WTC11 (cell line): ENCODE measurements at regions not wholly inside any gene's neighbourhood (a gene's known extent, or its start where the extent isn't known, plus 50 kb on each side); places are given as distances from the start of the nearest gene placed in this dataset.

Experiments used
- ATAC-seq: fragments of 200-7000 bp; cut with Tn5 transposase; 2 replicates; pipeline ENCODE4 v1.10.0; 2021; ENCODE audit warnings: mild to moderate bottlenecking, moderate library complexity
- CTCF ChIA-PET: fragments of 300-600 bp; sonication (Branson Sonifier 250); formaldehyde crosslinking; loops from one replicate; lab custom pipeline; 2021; ENCODE audit warnings: antibody characterized with exemption; lab: Charles Lee
- POLR2A ChIA-PET: fragments of 350-600 bp; sonication (Branson Sonifier 250); formaldehyde crosslinking; loops from one replicate; lab custom pipeline; 2021; ENCODE audit warnings: antibody characterized with exemption; lab: Charles Lee
- DNase-seq: peaks from one replicate; pipeline ENCODE4 v3.0.0; 2021; ENCODE audit warnings: low spot score
- H3K27ac Mint-ChIP-seq: 2 replicates; pipeline ENCODE4 v1.8.0; 2021; ENCODE audit warnings: mixed read lengths
- H3K27me3 Mint-ChIP-seq: 2 replicates; pipeline ENCODE4 v1.8.0; 2021; ENCODE audit warnings: low read depth, mild to moderate bottlenecking, moderate library complexity, mixed read lengths
- H3K36me3 Mint-ChIP-seq: 2 replicates; pipeline ENCODE4 v1.8.0; 2021; ENCODE audit warnings: mixed read lengths
- H3K4me1 Mint-ChIP-seq: 2 replicates; pipeline ENCODE4 v1.8.0; 2022; ENCODE audit warnings: mixed read lengths
- H3K4me3 Mint-ChIP-seq: 2 replicates; pipeline ENCODE4 v1.8.0; 2021; ENCODE audit warnings: mild to moderate bottlenecking, moderate library complexity, mixed read lengths
- H3K9me3 Mint-ChIP-seq: 2 replicates; pipeline ENCODE4 v1.8.0; 2021; ENCODE audit warnings: mixed read lengths
- CBFB ChIP-seq: sonication (generic); formaldehyde crosslinking; IDR thresholded peaks from 2 replicates; pipeline ENCODE4 v1.8.1; 2022; ENCODE audit warnings: mild to moderate bottlenecking, low read depth, missing genetic modification reagents
- EMX1 ChIP-seq: fragments of 250-450 bp; sonication (Bioruptor Pico); IDR thresholded peaks from 2 replicates; pipeline ENCODE4 v1.8.0; 2021; ENCODE audit warnings: mild to moderate bottlenecking
- ESRRA ChIP-seq: sonication (generic); formaldehyde crosslinking; IDR thresholded peaks from 2 replicates; pipeline ENCODE4 v1.8.1; 2022; ENCODE audit warnings: mild to moderate bottlenecking, missing genetic modification reagents, borderline replicate concordance
- FOXJ3 ChIP-seq: sonication (generic); formaldehyde crosslinking; IDR thresholded peaks from 2 replicates; pipeline ENCODE4 v1.9.0; 2021; ENCODE audit warnings: missing genetic modification reagents, mild to moderate bottlenecking, borderline replicate concordance
- GRHL2 ChIP-seq: fragments of 250-450 bp; sonication (Bioruptor Pico); IDR thresholded peaks from 2 replicates; pipeline ENCODE4 v1.8.0; 2022; ENCODE audit warnings: mild to moderate bottlenecking, moderate library complexity; ENCODE audit not compliant: insufficient replicate concordance, severe bottlenecking
- GTF2I ChIP-seq: fragments of 250-450 bp; sonication (Bioruptor Pico); conservative IDR thresholded peaks from 2 replicates; pipeline ENCODE4 v1.4.0; 2021; ENCODE audit warnings: mild to moderate bottlenecking
- JAZF1 ChIP-seq: fragments of 250-450 bp; sonication (Bioruptor Pico); IDR thresholded peaks from 2 replicates; pipeline ENCODE4 v1.9.0; 2021; ENCODE audit warnings: moderate library complexity, mild to moderate bottlenecking, inconsistent platforms
- JUN ChIP-seq: sonication (generic); formaldehyde crosslinking; IDR thresholded peaks from 2 replicates; pipeline ENCODE4 v1.8.0; 2023; ENCODE audit warnings: mild to moderate bottlenecking, missing genetic modification reagents
- RELA ChIP-seq: sonication (generic); formaldehyde crosslinking; IDR thresholded peaks from 2 replicates; pipeline ENCODE4 v1.8.1; 2022; ENCODE audit warnings: missing genetic modification reagents, mild to moderate bottlenecking, borderline replicate concordance
- SMAD4 ChIP-seq: sonication (generic); formaldehyde crosslinking; IDR thresholded peaks from 2 replicates; pipeline ENCODE4 v1.8.0; 2022; ENCODE audit warnings: mild to moderate bottlenecking, missing genetic modification reagents
- TP53 ChIP-seq: sonication (generic); formaldehyde crosslinking; IDR thresholded peaks from 2 replicates; pipeline ENCODE4 v1.8.1; 2023; ENCODE audit warnings: mild to moderate bottlenecking, missing genetic modification reagents
- ZNF121 ChIP-seq: sonication (generic); formaldehyde crosslinking; IDR thresholded peaks from 2 replicates; pipeline ENCODE4 v1.8.0; 2023; ENCODE audit warnings: missing genetic modification reagents
- ZNF317 ChIP-seq: sonication (generic); formaldehyde crosslinking; IDR thresholded peaks from 2 replicates; pipeline ENCODE4 v1.8.1; 2023; ENCODE audit warnings: low read depth, mild to moderate bottlenecking, moderate library complexity, missing genetic modification reagents, borderline replicate concordance
- ZNF396 ChIP-seq: fragments of 250-450 bp; sonication (Bioruptor Pico); IDR thresholded peaks from 2 replicates; pipeline ENCODE4 v1.8.0; 2021; ENCODE audit warnings: mild to moderate bottlenecking, moderate library complexity, borderline replicate concordance
- TF ChIP-seq, protein P1 (sequence below): sonication (generic); formaldehyde crosslinking; IDR thresholded peaks from 2 replicates; pipeline ENCODE4 v1.8.0; 2022; ENCODE audit warnings: missing genetic modification reagents
- TF ChIP-seq, protein P2 (sequence below): sonication (generic); formaldehyde crosslinking; IDR thresholded peaks from 2 replicates; pipeline ENCODE4 v1.8.1; 2022; ENCODE audit warnings: mild to moderate bottlenecking, moderate library complexity, missing genetic modification reagents
- TF ChIP-seq, protein P3 (sequence below): sonication (generic); formaldehyde crosslinking; IDR thresholded peaks from 2 replicates; pipeline ENCODE4 v1.8.1; 2022; ENCODE audit warnings: low read depth, missing genetic modification reagents, borderline replicate concordance
- TF ChIP-seq, protein P4 (sequence below): sonication (generic); formaldehyde crosslinking; IDR thresholded peaks from 2 replicates; pipeline ENCODE4 v1.8.0; 2022; ENCODE audit warnings: mild to moderate bottlenecking, missing genetic modification reagents

DNA sequence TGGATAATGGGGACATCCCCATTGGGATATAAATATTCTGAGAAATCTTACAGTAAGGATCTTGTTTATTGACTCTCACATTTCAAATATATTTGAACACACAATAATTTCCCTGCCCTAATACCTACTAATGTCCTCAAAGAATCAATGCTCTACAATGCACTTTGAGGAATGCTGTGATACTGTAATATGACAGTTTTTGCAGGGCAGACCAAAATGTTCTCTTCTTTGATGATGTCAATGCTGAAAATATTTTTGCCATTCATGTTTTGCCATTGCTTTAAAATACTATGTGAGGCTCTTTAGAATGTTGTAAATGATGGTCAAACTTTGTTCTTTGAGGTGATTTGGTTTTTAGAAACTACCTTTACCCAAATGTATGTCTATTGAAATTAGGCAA is 594.1 kb downstream of the INHBA start:
- CTCF ChIA-PET = no interaction called here
- no peak for ATAC-seq
- Mint-ChIP-seq H3K27ac (no peak overlapping the region), H3K9me3 (0 out of 2 replicates have a peak, but pooled peaks cover 3% of the 10 kb centered on the region)
- TF ChIP-seq GTF2I (CRISPR knock-in tag) = no peak
- TF ChIP-seq GRHL2 (CRISPR knock-in tag) = no peak
- TF ChIP-seq, protein P1, sequence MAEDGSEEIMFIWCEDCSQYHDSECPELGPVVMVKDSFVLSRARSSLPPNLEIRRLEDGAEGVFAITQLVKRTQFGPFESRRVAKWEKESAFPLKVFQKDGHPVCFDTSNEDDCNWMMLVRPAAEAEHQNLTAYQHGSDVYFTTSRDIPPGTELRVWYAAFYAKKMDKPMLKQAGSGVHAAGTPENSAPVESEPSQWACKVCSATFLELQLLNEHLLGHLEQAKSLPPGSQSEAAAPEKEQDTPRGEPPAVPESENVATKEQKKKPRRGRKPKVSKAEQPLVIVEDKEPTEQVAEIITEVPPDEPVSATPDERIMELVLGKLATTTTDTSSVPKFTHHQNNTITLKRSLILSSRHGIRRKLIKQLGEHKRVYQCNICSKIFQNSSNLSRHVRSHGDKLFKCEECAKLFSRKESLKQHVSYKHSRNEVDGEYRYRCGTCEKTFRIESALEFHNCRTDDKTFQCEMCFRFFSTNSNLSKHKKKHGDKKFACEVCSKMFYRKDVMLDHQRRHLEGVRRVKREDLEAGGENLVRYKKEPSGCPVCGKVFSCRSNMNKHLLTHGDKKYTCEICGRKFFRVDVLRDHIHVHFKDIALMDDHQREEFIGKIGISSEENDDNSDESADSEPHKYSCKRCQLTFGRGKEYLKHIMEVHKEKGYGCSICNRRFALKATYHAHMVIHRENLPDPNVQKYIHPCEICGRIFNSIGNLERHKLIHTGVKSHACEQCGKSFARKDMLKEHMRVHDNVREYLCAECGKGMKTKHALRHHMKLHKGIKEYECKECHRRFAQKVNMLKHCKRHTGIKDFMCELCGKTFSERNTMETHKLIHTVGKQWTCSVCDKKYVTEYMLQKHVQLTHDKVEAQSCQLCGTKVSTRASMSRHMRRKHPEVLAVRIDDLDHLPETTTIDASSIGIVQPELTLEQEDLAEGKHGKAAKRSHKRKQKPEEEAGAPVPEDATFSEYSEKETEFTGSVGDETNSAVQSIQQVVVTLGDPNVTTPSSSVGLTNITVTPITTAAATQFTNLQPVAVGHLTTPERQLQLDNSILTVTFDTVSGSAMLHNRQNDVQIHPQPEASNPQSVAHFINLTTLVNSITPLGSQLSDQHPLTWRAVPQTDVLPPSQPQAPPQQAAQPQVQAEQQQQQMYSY (CRISPR knock-in tag) = no peak
- TF ChIP-seq, all 79 proteins: peak for 0
- DNase-seq = no peak
- Mint-ChIP-seq H3K36me3 (no peaks in the 10 kb centered on the region), H3K4me1 (peaks cover 7% of the 10 kb centered on the region), H3K4me3 (no peak overlapping the region), H3K27me3 (no peaks in the 10 kb centered on the region)
- POLR2A ChIA-PET = no interaction called here

GRCh38 chr7:41107938-41108448 is 594.9 kb downstream of the INHBA start:
- TF ChIP-seq ZNF317 (CRISPR knock-in tag) (no peak), RELA (CRISPR knock-in tag) (no peak), JAZF1 (CRISPR knock-in tag) (no peak), TP53 (CRISPR knock-in tag) (no peak), CBFB (CRISPR knock-in tag) (no peak), SMAD4 (CRISPR knock-in tag) (no peak), ESRRA (CRISPR knock-in tag) (no peak), EMX1 (no peak), FOXJ3 (CRISPR knock-in tag) (no peak), ZNF121 (CRISPR knock-in tag) (no peak), JUN (CRISPR knock-in tag) (no peak), ZNF396 (CRISPR knock-in tag) (no peak)
- TF ChIP-seq, protein P2, sequence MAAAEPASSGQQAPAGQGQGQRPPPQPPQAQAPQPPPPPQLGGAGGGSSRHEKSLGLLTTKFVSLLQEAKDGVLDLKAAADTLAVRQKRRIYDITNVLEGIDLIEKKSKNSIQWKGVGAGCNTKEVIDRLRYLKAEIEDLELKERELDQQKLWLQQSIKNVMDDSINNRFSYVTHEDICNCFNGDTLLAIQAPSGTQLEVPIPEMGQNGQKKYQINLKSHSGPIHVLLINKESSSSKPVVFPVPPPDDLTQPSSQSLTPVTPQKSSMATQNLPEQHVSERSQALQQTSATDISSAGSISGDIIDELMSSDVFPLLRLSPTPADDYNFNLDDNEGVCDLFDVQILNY (CRISPR knock-in tag) = no peak
- TF ChIP-seq, protein P3, sequence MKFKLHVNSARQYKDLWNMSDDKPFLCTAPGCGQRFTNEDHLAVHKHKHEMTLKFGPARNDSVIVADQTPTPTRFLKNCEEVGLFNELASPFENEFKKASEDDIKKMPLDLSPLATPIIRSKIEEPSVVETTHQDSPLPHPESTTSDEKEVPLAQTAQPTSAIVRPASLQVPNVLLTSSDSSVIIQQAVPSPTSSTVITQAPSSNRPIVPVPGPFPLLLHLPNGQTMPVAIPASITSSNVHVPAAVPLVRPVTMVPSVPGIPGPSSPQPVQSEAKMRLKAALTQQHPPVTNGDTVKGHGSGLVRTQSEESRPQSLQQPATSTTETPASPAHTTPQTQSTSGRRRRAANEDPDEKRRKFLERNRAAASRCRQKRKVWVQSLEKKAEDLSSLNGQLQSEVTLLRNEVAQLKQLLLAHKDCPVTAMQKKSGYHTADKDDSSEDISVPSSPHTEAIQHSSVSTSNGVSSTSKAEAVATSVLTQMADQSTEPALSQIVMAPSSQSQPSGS (CRISPR knock-in tag) = no peak
- TF ChIP-seq, protein P4, sequence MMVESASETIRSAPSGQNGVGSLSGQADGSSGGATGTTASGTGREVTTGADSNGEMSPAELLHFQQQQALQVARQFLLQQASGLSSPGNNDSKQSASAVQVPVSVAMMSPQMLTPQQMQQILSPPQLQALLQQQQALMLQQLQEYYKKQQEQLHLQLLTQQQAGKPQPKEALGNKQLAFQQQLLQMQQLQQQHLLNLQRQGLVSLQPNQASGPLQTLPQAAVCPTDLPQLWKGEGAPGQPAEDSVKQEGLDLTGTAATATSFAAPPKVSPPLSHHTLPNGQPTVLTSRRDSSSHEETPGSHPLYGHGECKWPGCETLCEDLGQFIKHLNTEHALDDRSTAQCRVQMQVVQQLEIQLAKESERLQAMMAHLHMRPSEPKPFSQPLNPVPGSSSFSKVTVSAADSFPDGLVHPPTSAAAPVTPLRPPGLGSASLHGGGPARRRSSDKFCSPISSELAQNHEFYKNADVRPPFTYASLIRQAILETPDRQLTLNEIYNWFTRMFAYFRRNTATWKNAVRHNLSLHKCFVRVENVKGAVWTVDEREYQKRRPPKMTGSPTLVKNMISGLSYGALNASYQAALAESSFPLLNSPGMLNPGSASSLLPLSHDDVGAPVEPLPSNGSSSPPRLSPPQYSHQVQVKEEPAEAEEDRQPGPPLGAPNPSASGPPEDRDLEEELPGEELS = no peak
- H3K27me3 Mint-ChIP-seq = no peaks in the 10 kb centered on the region
- DNase-seq = no peak
- ChIA-PET CTCF (interaction anchor here (0.8 to 2.1 kb wide), 2 partner anchors 8 to 22 kb away, joined by 3 to 4 read pairs; no protein-coding TSS in a partner anchor), POLR2A (no interaction called here)
- no peak overlapping the region for H3K27ac Mint-ChIP-seq
- no peak; the same call in 1 of the 2 replicates for ATAC-seq
- H3K9me3 Mint-ChIP-seq = 0 out of 2 replicates have a peak, but pooled peaks cover 3% of the 10 kb centered on the region
- no peak overlapping the region for H3K4me3 Mint-ChIP-seq
- peaks cover 11% of the 10 kb centered on the region for H3K4me1 Mint-ChIP-seq
- H3K36me3 Mint-ChIP-seq = no peaks in the 10 kb centered on the region
